ENCODE measurements at regions not wholly inside any gene's neighbourhood (a gene's known extent, or its start where the extent isn't known, plus 50 kb on each side); places are given as distances from the start of the nearest gene placed in this dataset.
A peak's percentile ranks its signal among the peaks of the same experiment; 100 is the strongest.

GRCh38 chr15:92817339-92817886 lies 82.7 kb upstream of the CHD2 start:
- Histone ChIP-seq H3K27me3 (no peaks in the 10 kb centered on the region), H3K27ac (no peak overlapping the region), H3K4me3 (no peak overlapping the region), H3K4me1 (ENCODE audit: insufficient read depth) (peaks cover 2% of the 10 kb centered on the region), H3K9me3 (no peaks in the 10 kb centered on the region), H3K36me3 (no peaks in the 10 kb centered on the region)
- TF ChIP-seq EP300 (IDR thresholded peaks at IDR 0.05): no peak
- no peak for TF ChIP-seq CTCF (IDR thresholded peaks at IDR 0.05)
- no peak for TF ChIP-seq POLR2A (IDR thresholded peaks at IDR 0.05)
- intact Hi-C loops (cut with DNase I): no loop called here
- no peak for DNase-seq
- WGBS, 3 donors: 60 to 71% (median 67%) methylated on average over 7 of the region's 7 CpGs

- WGBS, 3 donors: 76 to 79% (median 78%) methylated on average over 16 of the region's 16 CpGs
- Histone ChIP-seq H3K4me1 (ENCODE audit: insufficient read depth) (peaks cover 2% of the 10 kb centered on the region), H3K27ac (no peak overlapping the region)
Measured at GRCh38 chr15:92818651-92819277, 81.4 kb upstream of the CHD2 start.

GRCh38 chr15:92819278-92820235 lies 80.6 kb upstream of the CHD2 start:
- no peak for DNase-seq
- Histone ChIP-seq H3K4me3 (peak overlapping the region; percentile 38), H3K36me3 (no peaks in the 10 kb centered on the region), H3K27me3 (no peaks in the 10 kb centered on the region), H3K9me3 (no peaks in the 10 kb centered on the region), H3K4me1 (ENCODE audit: insufficient read depth) (peaks cover 2% of the 10 kb centered on the region), H3K27ac (peak overlapping the region in 1 of 2 donors; percentile 50)
- 31 to 42% (median 37%) methylated on average over 16 of the region's 16 CpGs for WGBS, 3 donors
- TF ChIP-seq CTCF (IDR thresholded peaks at IDR 0.05) (no peak), POLR2A (IDR thresholded peaks at IDR 0.05) (no peak), EP300 (IDR thresholded peaks at IDR 0.05) (no peak)
- intact Hi-C loops (cut with DNase I): no loop called here

More at GRCh38 chr15:92818651-92819277, 81.4 kb upstream of the CHD2 start:
- H3K9me3 ChIP-seq: no peaks in the 10 kb centered on the region
- TF ChIP-seq CTCF (IDR thresholded peaks at IDR 0.05) (no peak), EP300 (IDR thresholded peaks at IDR 0.05) (no peak), POLR2A (IDR thresholded peaks at IDR 0.05) (no peak)
- intact Hi-C loops (cut with DNase I): no loop called here
- H3K27me3 ChIP-seq: no peaks in the 10 kb centered on the region
- no peak overlapping the region for H3K4me3 ChIP-seq
- no peak for DNase-seq
- H3K36me3 ChIP-seq: no peaks in the 10 kb centered on the region

GRCh38 chr15:92820236-92821021 lies 79.7 kb upstream of the CHD2 start:
- TF ChIP-seq CTCF (IDR thresholded peaks at IDR 0.05): no peak
- peak; percentile 59 for TF ChIP-seq POLR2A (IDR thresholded peaks at IDR 0.05)
- TF ChIP-seq EP300 (IDR thresholded peaks at IDR 0.05): peak; percentile 29
- Histone ChIP-seq H3K27me3 (no peaks in the 10 kb centered on the region), H3K4me1 (ENCODE audit: insufficient read depth) (peaks cover 2% of the 10 kb centered on the region), H3K27ac (peak overlapping the region in 1 of 2 donors; percentile 50), H3K4me3 (peak overlapping the region; percentile 38), H3K9me3 (no peaks in the 10 kb centered on the region), H3K36me3 (no peaks in the 10 kb centered on the region)
- 12 to 13% (median 13%) methylated on average over 36 of the region's 36 CpGs for whole genome bisulfite sequencing, 3 donors
- intact Hi-C loops (cut with DNase I): no loop called here
- peak; percentile 89 to 94 (median 91) for DNase-seq
